ENCODE measurements at regions not wholly inside any gene's neighbourhood (a gene's known extent, or its start where the extent isn't known, plus 50 kb on each side); places are given as distances from the start of the nearest gene placed in this dataset.
"Not testable (repeated sequence)": the region's sequence is repeated elsewhere in the genome, so short reads cannot be mapped to it uniquely, and the experiment has no call there.

DNA sequence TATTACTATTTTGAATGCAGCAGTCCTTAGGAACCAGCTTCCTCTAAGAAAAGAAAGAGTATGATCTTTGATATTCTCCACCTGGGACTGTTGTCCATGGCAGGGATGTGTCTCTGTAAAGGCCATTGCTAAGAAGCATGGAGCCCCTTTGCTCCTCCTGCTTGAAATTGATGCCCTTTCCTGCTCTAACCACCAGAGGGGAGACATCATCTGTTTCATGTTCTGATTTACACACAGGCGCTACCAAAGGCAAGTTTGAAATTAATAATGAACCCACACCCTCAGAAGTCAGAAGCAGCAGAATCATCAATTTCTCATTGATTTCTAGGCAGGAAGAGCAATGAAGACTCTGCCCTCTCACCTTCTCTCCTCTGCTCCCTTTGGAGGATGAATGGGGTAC is 253.8 kb downstream of the RMST start:
- Histone ChIP-seq H2AFZ (ENCODE audit: control insufficient read depth, low read depth, low read length) (no peak overlapping the region), H3K79me2 (ENCODE audit: control insufficient read depth, insufficient read depth, low read length) (no peaks in the 10 kb centered on the region), H3K27ac (ENCODE audit: control insufficient read depth, insufficient read depth) (no peak overlapping the region), H3K4me3 (no peak overlapping the region), H3K36me3 (ENCODE audit: control insufficient read depth in 2 of 2, insufficient read depth in 2 of 2, low read length in 1 of 2) (no peaks in the 10 kb centered on the region), H3K9me3 (replicated peaks; ENCODE audit: control insufficient read depth, insufficient read depth, low read length) (no peaks in the 10 kb centered on the region), H3K9ac (ENCODE audit: control insufficient read depth, insufficient read depth, low read length) (no peak overlapping the region), H4K20me1 (ENCODE audit: control insufficient read depth, insufficient read depth) (no peaks in the 10 kb centered on the region), H3K4me1 (ENCODE audit: control insufficient read depth, insufficient read depth, low read length) (no peaks in the 10 kb centered on the region), H3K27me3 (replicated peaks in 1 of 2; ENCODE audit: control insufficient read depth in 2 of 2, insufficient read depth in 2 of 2, low read length in 1 of 2) (no peaks in the 10 kb centered on the region; a peak in 1 of 4 replicates), H3K4me2 (ENCODE audit: control insufficient read depth, insufficient read depth) (no peak overlapping the region)
- POLR2A ChIA-PET: no interaction called here
- ATAC-seq (peak; percentile 55), DNase-seq (ENCODE audit: low read depth, low spot score) (no peak), FAIRE-seq (no peak)
- RAD21 ChIA-PET (ENCODE audit: unreplicated experiment): no interaction called here
- no TSS peak for BruUV-seq (replicated peaks)
- WGBS (ENCODE audit: insufficient coverage, insufficient replicate concordance, low lambda C conversion rate, missing lambda C conversion rate): 89% methylated on average over 1 of the region's 1 CpG
- TF ChIP-seq TAF1 (IDR thresholded peaks at IDR 0.05; ENCODE audit: borderline replicate concordance, low read depth, low read length) (no peak), BHLHE40 (IDR thresholded peaks at IDR 0.05; ENCODE audit: borderline replicate concordance in 1 of 2, low read depth in 2 of 2, low read length in 1 of 2) (no peak), SMC3 (IDR thresholded peaks at IDR 0.05; ENCODE audit: borderline replicate concordance, low read length) (peak; percentile 31; the same call in 1 of the 2 replicates), RAD21 (IDR thresholded peaks at IDR 0.05; ENCODE audit: insufficient read depth, low read depth, low read length) (peak; percentile 38; the same call in 1 of the 2 replicates)
- TF ChIP-seq, protein P1, sequence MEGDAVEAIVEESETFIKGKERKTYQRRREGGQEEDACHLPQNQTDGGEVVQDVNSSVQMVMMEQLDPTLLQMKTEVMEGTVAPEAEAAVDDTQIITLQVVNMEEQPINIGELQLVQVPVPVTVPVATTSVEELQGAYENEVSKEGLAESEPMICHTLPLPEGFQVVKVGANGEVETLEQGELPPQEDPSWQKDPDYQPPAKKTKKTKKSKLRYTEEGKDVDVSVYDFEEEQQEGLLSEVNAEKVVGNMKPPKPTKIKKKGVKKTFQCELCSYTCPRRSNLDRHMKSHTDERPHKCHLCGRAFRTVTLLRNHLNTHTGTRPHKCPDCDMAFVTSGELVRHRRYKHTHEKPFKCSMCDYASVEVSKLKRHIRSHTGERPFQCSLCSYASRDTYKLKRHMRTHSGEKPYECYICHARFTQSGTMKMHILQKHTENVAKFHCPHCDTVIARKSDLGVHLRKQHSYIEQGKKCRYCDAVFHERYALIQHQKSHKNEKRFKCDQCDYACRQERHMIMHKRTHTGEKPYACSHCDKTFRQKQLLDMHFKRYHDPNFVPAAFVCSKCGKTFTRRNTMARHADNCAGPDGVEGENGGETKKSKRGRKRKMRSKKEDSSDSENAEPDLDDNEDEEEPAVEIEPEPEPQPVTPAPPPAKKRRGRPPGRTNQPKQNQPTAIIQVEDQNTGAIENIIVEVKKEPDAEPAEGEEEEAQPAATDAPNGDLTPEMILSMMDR (IDR thresholded peaks at IDR 0.05 in 2 of 3, conservative IDR thresholded peaks at IDR 0.05 in 1 of 3; ENCODE audit: control insufficient read depth in 2 of 3, extremely low read depth in 1 of 3, insufficient read depth in 1 of 3, low read depth in 3 of 3, low read length in 3 of 3): peak in 2 of 3 experiments; percentile 20 to 37; a peak in 1 of 6 replicates
- in situ Hi-C loops (cut with MboI): no loop called here
- CTCF ChIA-PET: no interaction called here
- intact Hi-C loops (cut with micrococcal nuclease; ENCODE audit: unreplicated experiment): loop anchor here (5.0 kb wide), 1 partner anchor 661 kb away; no protein-coding TSS in a partner anchor
- SMC1A ChIA-PET (ENCODE audit: uncharacterized antibody, unreplicated experiment): no interaction called here

- H3K4me2 ChIP-seq (ENCODE audit: control insufficient read depth, insufficient read depth); H3K9me3 ChIP-seq (replicated peaks; ENCODE audit: control insufficient read depth, insufficient read depth, low read length); H3K9ac ChIP-seq (ENCODE audit: control insufficient read depth, insufficient read depth, low read length); intact Hi-C loops (cut with micrococcal nuclease; ENCODE audit: unreplicated experiment); H3K4me3 ChIP-seq; FAIRE-seq; POLR2A ChIA-PET; H3K27me3 ChIP-seq (replicated peaks in 1 of 2; ENCODE audit: control insufficient read depth in 2 of 2, insufficient read depth in 2 of 2, low read length in 1 of 2); H3K36me3 ChIP-seq (ENCODE audit: control insufficient read depth in 2 of 2, insufficient read depth in 2 of 2, low read length in 1 of 2); H3K27ac ChIP-seq (ENCODE audit: control insufficient read depth, insufficient read depth); H3K79me2 ChIP-seq (ENCODE audit: control insufficient read depth, insufficient read depth, low read length); in situ Hi-C loops (cut with MboI); ATAC-seq; RAD21 ChIA-PET (ENCODE audit: unreplicated experiment); SMC1A ChIA-PET (ENCODE audit: uncharacterized antibody, unreplicated experiment); CTCF ChIA-PET; H3K4me1 ChIP-seq (ENCODE audit: control insufficient read depth, insufficient read depth, low read length); H2AFZ ChIP-seq (ENCODE audit: control insufficient read depth, low read depth, low read length); BruUV-seq (replicated peaks); DNase-seq (ENCODE audit: low read depth, low spot score); H4K20me1 ChIP-seq (ENCODE audit: control insufficient read depth, insufficient read depth): not testable (repeated sequence)
- WGBS (ENCODE audit: insufficient coverage, insufficient replicate concordance, low lambda C conversion rate, missing lambda C conversion rate): 71% methylated on average over 22 of the region's 22 CpGs
Observed at GRCh38 chr12:97723801-97724200, 261.2 kb downstream of the RMST start.
